Adipocyte (in vitro differentiated cells): ENCODE measurements at regions not wholly inside any gene's neighbourhood (a gene's known extent, or its start where the extent isn't known, plus 50 kb on each side); places are given as distances from the start of the nearest gene placed in this dataset.

Source experiments
- DNase-seq: peaks from one replicate; pipeline ENCODE4 v3.0.0-alpha.2; 2015; ENCODE audit warnings: low read depth
- H3K27me3 ChIP-seq: replicated peaks from 2 replicates; pipeline ENCODE4 v1.7.0; 2013; ENCODE audit warnings: mild to moderate bottlenecking, low read length, moderate library complexity; ENCODE audit not compliant: control insufficient read depth, insufficient read depth
- H3K36me3 ChIP-seq: 2 replicates; pipeline ENCODE4 v1.7.0; 2013; ENCODE audit warnings: low read length, mild to moderate bottlenecking, moderate library complexity; ENCODE audit not compliant: control insufficient read depth, insufficient read depth, severe bottlenecking
- H3K4me1 ChIP-seq: 2 replicates; pipeline ENCODE4 v1.7.0; 2013; ENCODE audit warnings: mild to moderate bottlenecking, low read length, moderate library complexity; ENCODE audit not compliant: control insufficient read depth, insufficient read depth
- H3K4me3 ChIP-seq: 2 replicates; pipeline ENCODE4 v1.7.0; 2013; ENCODE audit warnings: mild to moderate bottlenecking, low read length, moderate library complexity
- H3K9ac ChIP-seq: 2 replicates; pipeline ENCODE4 v1.7.0; 2013; ENCODE audit warnings: mild to moderate bottlenecking, low read length, moderate library complexity
- H3K9me3 ChIP-seq: 2 replicates; pipeline ENCODE4 v1.7.0; 2013; ENCODE audit warnings: mild to moderate bottlenecking, low read length, moderate library complexity; ENCODE audit not compliant: control insufficient read depth

DNA sequence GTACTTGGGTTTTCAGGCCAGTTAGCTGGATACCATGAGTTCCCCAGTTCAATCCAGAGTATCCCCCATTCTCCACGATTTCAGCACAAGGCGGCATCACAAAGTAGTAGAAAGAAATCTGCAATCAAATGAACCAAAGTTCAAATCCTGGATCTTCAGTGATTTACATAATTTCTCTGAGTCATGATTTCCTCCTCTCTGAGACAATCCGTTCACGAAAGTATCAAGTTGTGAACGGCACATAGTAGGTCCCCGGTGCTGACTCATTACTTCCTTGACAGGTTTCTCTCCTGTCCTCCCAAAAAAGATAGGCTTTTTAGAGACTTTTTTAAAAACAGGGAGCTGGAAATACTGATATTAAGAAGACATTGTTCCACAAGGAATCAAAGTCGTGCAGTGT is 69.1 kb upstream of the AKIP1 start:
- H3K9me3 ChIP-seq = no peaks in the 10 kb centered on the region
- no peaks in the 10 kb centered on the region for H3K27me3 ChIP-seq
- H3K36me3 ChIP-seq = no peaks in the 10 kb centered on the region
- H3K9ac ChIP-seq = no peak overlapping the region
- H3K4me1 ChIP-seq = peaks cover 11% of the 10 kb centered on the region
- no peak overlapping the region for H3K4me3 ChIP-seq
- DNase-seq = no peak

DNA sequence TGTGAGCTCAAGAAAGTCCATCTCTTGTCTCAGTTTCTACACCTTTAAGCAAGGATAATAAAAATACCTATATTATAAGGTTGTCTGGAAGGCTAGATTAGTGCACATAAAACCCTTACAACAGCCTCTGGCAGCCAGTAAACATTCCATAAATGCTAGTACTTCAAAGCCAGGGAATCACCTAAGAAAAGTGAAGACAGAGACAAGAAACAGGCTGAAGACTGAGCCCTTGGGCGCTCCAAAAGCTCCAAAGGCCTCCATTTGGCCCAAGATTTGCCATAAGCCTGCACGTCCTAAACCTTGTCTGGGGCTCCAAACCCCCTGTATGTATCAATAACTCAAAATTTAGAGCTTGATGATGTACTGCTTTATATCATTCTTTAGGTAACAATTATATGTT is 52.2 kb upstream of the AKIP1 start:
- Histone ChIP-seq H3K9ac (no peak overlapping the region), H3K27me3 (no peaks in the 10 kb centered on the region), H3K4me3 (no peak overlapping the region), H3K9me3 (no peaks in the 10 kb centered on the region), H3K4me1 (peaks cover 5% of the 10 kb centered on the region), H3K36me3 (no peaks in the 10 kb centered on the region)
- DNase-seq = no peak
